GM12878 (cell line): ENCODE measurements at regions not wholly inside any gene's neighbourhood (a gene's known extent, or its start where the extent isn't known, plus 50 kb on each side); places are given as distances from the start of the nearest gene placed in this dataset.

ENCODE experiments used
- BACH1 ChIP-seq: fragments of 450-650 bp; IDR thresholded peaks from 2 replicates; pipeline ENCODE4 v1.6.1; 2017; ENCODE audit warnings: mild to moderate bottlenecking, borderline replicate concordance
- CEBPB ChIP-seq, 2 experiments: fragments of 150-350 bp in 1 of 2; IDR thresholded peaks; 2 replicates each; pipeline ENCODE4 v1.6.1; 2012 to 2014; ENCODE audit warnings: low read depth in 2 of 2, low read length in 2 of 2, borderline replicate concordance in 1 of 2, inconsistent platforms in 1 of 2
- HDAC6 ChIP-seq: fragments of 200-600 bp; sonication (generic); IDR thresholded peaks from one replicate; pipeline ENCODE4 v1.8.0; 2017; ENCODE audit warnings: antibody characterized with exemption; ENCODE audit not compliant: unreplicated experiment
- MYC ChIP-seq: IDR thresholded peaks from 2 replicates; pipeline ENCODE4 v1.6.1; 2011; ENCODE audit warnings: mild to moderate bottlenecking, low read length, moderate library complexity, inconsistent platforms; ENCODE audit not compliant: insufficient read depth, insufficient replicate concordance, insufficient read length, severe bottlenecking
- STAT3 ChIP-seq: IDR thresholded peaks from 2 replicates; pipeline ENCODE4 v1.6.1; 2011; ENCODE audit warnings: low read depth, low read length, improper control_type of control experiment
- ZNF274 ChIP-seq: IDR thresholded peaks from one replicate; pipeline ENCODE4 v1.8.0; 2011; ENCODE audit not compliant: insufficient read length, insufficient read depth
- TF ChIP-seq, protein P1 (sequence below), 3 experiments: IDR thresholded peaks in 2 of 3; conservative IDR thresholded peaks in 1 of 3; 2 replicates each; pipeline ENCODE4 v1.5.1; 2011; ENCODE audit warnings: low read depth in 3 of 3, low read length in 3 of 3, mild to moderate bottlenecking in 3 of 3, control low read depth in 2 of 3, moderate library complexity in 2 of 3, inconsistent platforms in 1 of 3, mixed read lengths in 1 of 3; ENCODE audit not compliant: control insufficient read depth in 2 of 3, insufficient read depth in 1 of 3; ENCODE audit errors: extremely low read depth in 1 of 3
- TF ChIP-seq, protein P2 (sequence below): IDR thresholded peaks from 2 replicates; pipeline ENCODE4 v1.6.1; 2011; ENCODE audit warnings: borderline replicate concordance, low read depth, mild to moderate bottlenecking, moderate library complexity, low read length; ENCODE audit not compliant: insufficient read depth, poor library complexity, severe bottlenecking

DNA sequence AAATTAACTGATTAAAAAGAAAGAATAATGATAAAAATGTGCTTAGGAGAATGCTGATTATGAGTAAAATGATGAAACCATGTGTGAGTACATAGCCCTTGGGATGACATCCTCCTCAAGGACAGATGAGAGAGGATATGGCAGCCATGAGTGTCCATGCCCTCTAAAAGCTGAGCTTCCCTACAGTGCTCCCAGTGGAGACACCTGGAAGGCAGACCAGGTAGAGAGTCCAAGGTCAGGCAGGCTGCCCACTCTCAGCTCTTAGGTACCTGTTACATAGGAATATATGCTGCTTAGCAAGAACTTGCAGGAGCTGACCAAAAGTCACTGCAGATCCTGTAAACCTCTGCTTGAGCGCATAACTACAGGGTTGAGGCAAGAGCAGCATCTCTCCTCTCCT, 169.7 kb upstream of the TMEM229A start:
- TF ChIP-seq ZNF274 (no peak), CEBPB (IDR thresholded peaks at IDR 0.05; ENCODE audit: borderline replicate concordance in 1 of 2, low read depth in 2 of 2, low read length in 2 of 2) (no peak), BACH1 (no peak), STAT3 (no peak), MYC (no peak), HDAC6 (no peak)
- TF ChIP-seq, protein P1, sequence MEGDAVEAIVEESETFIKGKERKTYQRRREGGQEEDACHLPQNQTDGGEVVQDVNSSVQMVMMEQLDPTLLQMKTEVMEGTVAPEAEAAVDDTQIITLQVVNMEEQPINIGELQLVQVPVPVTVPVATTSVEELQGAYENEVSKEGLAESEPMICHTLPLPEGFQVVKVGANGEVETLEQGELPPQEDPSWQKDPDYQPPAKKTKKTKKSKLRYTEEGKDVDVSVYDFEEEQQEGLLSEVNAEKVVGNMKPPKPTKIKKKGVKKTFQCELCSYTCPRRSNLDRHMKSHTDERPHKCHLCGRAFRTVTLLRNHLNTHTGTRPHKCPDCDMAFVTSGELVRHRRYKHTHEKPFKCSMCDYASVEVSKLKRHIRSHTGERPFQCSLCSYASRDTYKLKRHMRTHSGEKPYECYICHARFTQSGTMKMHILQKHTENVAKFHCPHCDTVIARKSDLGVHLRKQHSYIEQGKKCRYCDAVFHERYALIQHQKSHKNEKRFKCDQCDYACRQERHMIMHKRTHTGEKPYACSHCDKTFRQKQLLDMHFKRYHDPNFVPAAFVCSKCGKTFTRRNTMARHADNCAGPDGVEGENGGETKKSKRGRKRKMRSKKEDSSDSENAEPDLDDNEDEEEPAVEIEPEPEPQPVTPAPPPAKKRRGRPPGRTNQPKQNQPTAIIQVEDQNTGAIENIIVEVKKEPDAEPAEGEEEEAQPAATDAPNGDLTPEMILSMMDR (IDR thresholded peaks at IDR 0.05 in 2 of 3, conservative IDR thresholded peaks at IDR 0.05 in 1 of 3; ENCODE audit: control insufficient read depth in 2 of 3, extremely low read depth in 1 of 3, insufficient read depth in 1 of 3, low read depth in 3 of 3, low read length in 3 of 3) = no peak
- TF ChIP-seq, protein P2, sequence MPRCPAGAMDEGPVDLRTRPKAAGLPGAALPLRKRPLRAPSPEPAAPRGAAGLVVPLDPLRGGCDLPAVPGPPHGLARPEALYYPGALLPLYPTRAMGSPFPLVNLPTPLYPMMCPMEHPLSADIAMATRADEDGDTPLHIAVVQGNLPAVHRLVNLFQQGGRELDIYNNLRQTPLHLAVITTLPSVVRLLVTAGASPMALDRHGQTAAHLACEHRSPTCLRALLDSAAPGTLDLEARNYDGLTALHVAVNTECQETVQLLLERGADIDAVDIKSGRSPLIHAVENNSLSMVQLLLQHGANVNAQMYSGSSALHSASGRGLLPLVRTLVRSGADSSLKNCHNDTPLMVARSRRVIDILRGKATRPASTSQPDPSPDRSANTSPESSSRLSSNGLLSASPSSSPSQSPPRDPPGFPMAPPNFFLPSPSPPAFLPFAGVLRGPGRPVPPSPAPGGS = no peak
